Tibial artery (tissue), 4 donors: ENCODE measurements at regions not wholly inside any gene's neighbourhood (a gene's known extent, or its start where the extent isn't known, plus 50 kb on each side); places are given as distances from the start of the nearest gene placed in this dataset.

Experiments used
- DNase-seq, 2 donors: peaks; one replicate each; pipeline ENCODE4 v3.0.0-alpha.2; 2019
- H3K27ac ChIP-seq, 2 donors: fragments of 200-600 bp; sonication (generic) in 1 of 2; 1 replicate in 1 of 2; 2 replicates in 1 of 2; pipeline ENCODE4 v1.5.1; 2018 to 2019; ENCODE audit warnings: mild to moderate bottlenecking in 1 of 2
- H3K27me3 ChIP-seq, 2 donors: fragments of 200-600 bp; sonication (generic) in 1 of 2; one replicate each; pipeline versions ENCODE4 v1.5.1 to v1.6.0; 2016 to 2019
- H3K36me3 ChIP-seq, 3 donors: fragments of 200-600 bp; sonication (generic) in 2 of 3; one replicate each; pipeline ENCODE4 v1.5.1; 2016 to 2019; ENCODE audit warnings: mild to moderate bottlenecking in 2 of 3
- H3K4me1 ChIP-seq, 4 donors: fragments of 200-600 bp; sonication (generic) in 2 of 4; 1 replicate in 3 of 4; 2 replicates in 1 of 4; pipeline ENCODE4 v1.5.1; 2016 to 2019
- H3K4me3 ChIP-seq, 2 donors: fragments of 200-600 bp; sonication (generic) in 1 of 2; 1 replicate in 1 of 2; 2 replicates in 1 of 2; pipeline ENCODE4 v1.5.1; 2018 to 2019; ENCODE audit warnings: mild to moderate bottlenecking in 2 of 2
- H3K9me3 ChIP-seq, 3 donors: fragments of 200-600 bp; sonication (generic) in 1 of 3; one replicate each; pipeline ENCODE4 v1.5.1; 2016 to 2019
- intact Hi-C: fragments of 100-400 bp; cut with DNase I; formaldehyde crosslinking; loops from one replicate; pipeline ENCODE4 v1.15.0; 2023; ENCODE audit warnings: low total_unique reads
- TF ChIP-seq, protein P1 (sequence below), 2 experiments: fragments of 200-600 bp in 1 of 2; fragments of 450-650 bp in 1 of 2; IDR thresholded peaks; one replicate each; pipeline ENCODE4 v1.5.1; 2017 to 2019; ENCODE audit warnings: antibody characterized with exemption in 2 of 2, mild to moderate bottlenecking in 1 of 2, moderate library complexity in 1 of 2

DNA sequence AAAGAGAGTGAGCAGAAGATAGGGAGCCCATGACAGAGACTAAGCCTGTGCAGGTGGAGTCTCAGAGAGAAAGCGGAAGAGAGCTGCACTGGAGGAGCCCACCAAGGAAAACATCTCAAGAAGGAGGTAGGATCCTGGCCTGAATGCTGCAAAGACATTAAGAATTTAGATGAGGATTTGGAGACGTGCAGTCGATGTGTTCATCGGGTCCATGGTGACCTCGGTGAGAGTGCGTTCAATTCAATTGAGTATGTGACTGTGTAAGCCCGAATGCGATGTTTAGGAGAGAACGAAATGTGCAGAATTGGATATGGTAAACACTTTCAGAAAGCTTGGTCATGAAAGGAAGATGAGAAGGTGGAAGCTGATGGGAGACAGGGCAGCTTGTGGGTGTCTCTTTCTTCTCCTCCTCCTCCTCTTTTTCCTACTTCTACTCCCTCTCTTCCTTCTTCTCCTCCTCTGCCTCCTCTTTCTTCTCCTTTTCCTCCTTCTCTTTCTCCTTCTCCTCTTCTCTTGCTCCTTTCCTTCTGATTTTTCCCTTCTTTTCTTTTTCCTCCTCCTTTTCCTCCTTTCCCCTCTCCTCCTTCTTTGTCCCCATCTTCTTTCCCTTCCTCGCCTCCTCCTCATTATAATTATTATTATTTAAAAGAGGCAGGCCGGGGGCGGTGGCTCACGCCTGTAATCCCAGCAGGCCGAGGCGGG, 276.0 kb downstream of the RPS24 start:
- Histone ChIP-seq H3K27ac (no peak overlapping the region), H3K4me3 (no peak overlapping the region), H3K9me3 (no peaks in the 10 kb centered on the region), H3K36me3 (no peaks in the 10 kb centered on the region), H3K4me1 (no peaks in the 10 kb centered on the region), H3K27me3 (no peaks in the 10 kb centered on the region)
- intact Hi-C loops = no loop called here
- no peak for DNase-seq
- TF ChIP-seq, protein P1, sequence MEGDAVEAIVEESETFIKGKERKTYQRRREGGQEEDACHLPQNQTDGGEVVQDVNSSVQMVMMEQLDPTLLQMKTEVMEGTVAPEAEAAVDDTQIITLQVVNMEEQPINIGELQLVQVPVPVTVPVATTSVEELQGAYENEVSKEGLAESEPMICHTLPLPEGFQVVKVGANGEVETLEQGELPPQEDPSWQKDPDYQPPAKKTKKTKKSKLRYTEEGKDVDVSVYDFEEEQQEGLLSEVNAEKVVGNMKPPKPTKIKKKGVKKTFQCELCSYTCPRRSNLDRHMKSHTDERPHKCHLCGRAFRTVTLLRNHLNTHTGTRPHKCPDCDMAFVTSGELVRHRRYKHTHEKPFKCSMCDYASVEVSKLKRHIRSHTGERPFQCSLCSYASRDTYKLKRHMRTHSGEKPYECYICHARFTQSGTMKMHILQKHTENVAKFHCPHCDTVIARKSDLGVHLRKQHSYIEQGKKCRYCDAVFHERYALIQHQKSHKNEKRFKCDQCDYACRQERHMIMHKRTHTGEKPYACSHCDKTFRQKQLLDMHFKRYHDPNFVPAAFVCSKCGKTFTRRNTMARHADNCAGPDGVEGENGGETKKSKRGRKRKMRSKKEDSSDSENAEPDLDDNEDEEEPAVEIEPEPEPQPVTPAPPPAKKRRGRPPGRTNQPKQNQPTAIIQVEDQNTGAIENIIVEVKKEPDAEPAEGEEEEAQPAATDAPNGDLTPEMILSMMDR (IDR thresholded peaks at IDR 0.05) = no peak

DNA sequence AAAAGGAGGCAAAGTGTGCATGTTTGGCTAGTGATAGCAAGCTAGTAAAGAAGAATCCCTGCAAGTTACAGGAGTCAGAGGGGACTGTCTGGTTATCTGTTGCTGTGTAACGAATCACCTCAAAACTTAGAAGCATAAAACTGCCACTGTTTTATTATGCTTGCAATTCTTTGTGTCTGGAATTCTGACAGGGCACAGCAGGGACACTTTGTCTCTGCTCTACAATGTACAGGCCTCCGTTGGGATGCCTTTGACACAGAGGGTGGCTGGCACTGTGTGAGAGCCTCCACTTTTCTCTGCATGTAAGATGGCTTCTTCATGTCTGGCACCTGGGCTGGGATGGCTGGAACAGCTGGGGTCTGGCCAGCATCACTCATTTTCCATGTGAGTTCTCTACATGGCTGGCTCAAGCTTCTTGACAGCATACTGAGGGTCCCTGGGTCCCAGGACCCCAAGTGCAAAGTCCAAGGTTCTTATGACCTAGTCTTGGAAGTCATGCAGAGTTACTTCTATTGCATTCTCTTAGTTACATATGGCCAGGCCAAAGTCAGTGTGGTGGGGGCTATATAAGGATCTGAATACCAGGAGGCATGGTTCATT, 276.9 kb downstream of the RPS24 start:
- Histone ChIP-seq H3K36me3 (no peaks in the 10 kb centered on the region), H3K4me3 (no peak overlapping the region), H3K27ac (no peak overlapping the region), H3K27me3 (no peaks in the 10 kb centered on the region), H3K4me1 (no peaks in the 10 kb centered on the region), H3K9me3 (no peaks in the 10 kb centered on the region)
- DNase-seq = no peak
- TF ChIP-seq, protein P1 (IDR thresholded peaks at IDR 0.05) = no peak
- intact Hi-C loops = no loop called here

DNA sequence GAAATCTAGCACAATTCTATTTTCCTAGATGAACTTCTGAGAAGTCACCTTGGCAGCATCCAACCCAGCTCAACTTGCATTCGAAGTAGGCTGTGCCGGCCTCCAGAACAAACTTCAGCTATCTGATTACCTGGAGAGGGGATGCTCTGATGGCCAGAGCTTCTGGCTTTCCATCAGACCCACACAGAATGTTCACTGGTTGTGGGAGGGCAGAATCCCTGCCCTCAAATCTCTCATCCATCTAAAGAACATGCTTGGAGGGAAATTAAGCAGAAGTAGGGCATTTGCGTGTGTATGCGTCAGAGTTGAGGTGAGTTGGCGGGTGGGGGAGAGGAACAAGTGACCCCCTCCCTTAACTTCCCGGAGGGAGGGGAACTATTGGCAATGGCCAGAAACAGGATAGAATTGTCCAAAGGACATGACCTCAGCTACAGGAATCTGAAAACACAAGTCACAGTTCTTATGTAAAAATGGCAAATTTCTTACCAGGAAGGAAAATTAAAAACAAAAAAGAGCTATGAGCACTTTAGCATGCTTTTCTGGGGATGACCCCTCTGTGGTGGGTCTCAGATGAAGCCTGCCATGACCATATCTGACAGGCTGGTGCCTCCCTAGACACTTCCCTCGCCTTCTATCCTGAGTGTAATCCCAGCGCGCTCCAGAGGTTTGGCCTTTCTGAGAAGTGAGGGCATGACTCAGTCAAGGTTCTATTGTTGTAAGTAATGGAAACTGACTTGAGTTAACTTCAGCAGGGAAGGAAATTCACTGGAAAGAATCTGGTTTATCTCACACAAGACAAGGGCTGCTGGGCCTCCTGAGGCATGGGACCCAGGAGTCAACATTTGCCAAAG, 278.8 kb downstream of the RPS24 start:
- Histone ChIP-seq H3K36me3 (no peaks in the 10 kb centered on the region), H3K27ac (no peak overlapping the region), H3K27me3 (no peaks in the 10 kb centered on the region), H3K4me1 (peaks cover 0 to 16% (median 14%) of the 10 kb centered on the region in 4 donors), H3K9me3 (no peaks in the 10 kb centered on the region), H3K4me3 (no peak overlapping the region)
- TF ChIP-seq, protein P1 (IDR thresholded peaks at IDR 0.05) = no peak
- DNase-seq = no peak
- intact Hi-C loops = no loop called here

DNA sequence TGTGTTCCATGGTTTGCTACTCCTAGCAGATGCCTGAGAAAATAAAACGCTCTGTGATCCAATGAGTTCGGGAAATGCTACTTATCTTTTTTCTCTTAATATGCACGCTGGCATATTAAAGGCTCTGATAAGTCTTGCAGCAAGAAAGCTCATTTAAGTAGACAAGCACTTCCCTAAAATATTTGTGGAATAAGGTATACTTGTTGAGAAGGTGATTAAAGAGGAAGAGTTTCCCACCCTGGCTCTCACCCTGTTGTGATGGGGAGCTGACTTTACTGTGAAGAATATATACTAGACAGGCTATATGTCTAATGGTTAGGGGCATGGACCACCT, 279.4 kb downstream of the RPS24 start:
- H3K27ac ChIP-seq = no peak overlapping the region
- intact Hi-C loops = no loop called here
- H3K4me3 ChIP-seq = no peak overlapping the region
- no peak for DNase-seq
- peaks cover 0 to 18% (median 14%) of the 10 kb centered on the region in 4 donors for H3K4me1 ChIP-seq
- TF ChIP-seq, protein P1 (IDR thresholded peaks at IDR 0.05) = no peak
- H3K27me3 ChIP-seq = no peaks in the 10 kb centered on the region
- H3K9me3 ChIP-seq = no peaks in the 10 kb centered on the region
- no peaks in the 10 kb centered on the region for H3K36me3 ChIP-seq

DNA sequence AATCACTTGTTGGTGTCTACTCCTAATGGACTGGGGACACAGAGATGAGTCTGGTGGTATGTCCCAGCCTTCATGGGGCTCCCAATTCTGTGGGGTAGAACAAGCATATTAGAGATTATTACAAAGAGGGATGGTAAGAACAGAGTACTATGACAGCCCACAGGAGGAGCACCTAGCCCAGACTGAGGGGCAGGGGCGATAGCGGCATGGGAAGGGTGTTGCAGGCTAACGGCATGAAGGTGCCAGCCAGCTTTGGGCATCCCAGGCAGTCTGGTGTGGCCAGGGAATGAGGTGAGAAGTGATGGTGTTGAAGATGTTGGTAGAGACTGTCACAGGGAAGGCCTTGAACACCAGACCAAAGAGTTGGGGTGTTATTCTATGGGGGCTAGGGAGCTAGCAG, 280.0 kb downstream of the RPS24 start:
- no peaks in the 10 kb centered on the region for H3K27me3 ChIP-seq
- H3K4me3 ChIP-seq = no peak overlapping the region
- H3K36me3 ChIP-seq = no peaks in the 10 kb centered on the region
- peaks cover 0 to 18% (median 14%) of the 10 kb centered on the region in 4 donors for H3K4me1 ChIP-seq
- no peak overlapping the region for H3K27ac ChIP-seq
- TF ChIP-seq, protein P1 (IDR thresholded peaks at IDR 0.05) = no peak
- DNase-seq = no peak
- intact Hi-C loops = no loop called here
- no peaks in the 10 kb centered on the region for H3K9me3 ChIP-seq
